GM21723 (cell line): ENCODE measurements at regions not wholly inside any gene's neighbourhood (a gene's known extent, or its start where the extent isn't known, plus 50 kb on each side); places are given as distances from the start of the nearest gene placed in this dataset.
"Not testable (repeated sequence)": the region's sequence is repeated elsewhere in the genome, so short reads cannot be mapped to it uniquely, and the experiment has no call there.

ENCODE experiments used
- ATAC-seq: cut with Tn5 transposase; IDR thresholded peaks from one replicate; pipeline ENCODE4 v1.9.1; 2021; ENCODE audit warnings: mild to moderate bottlenecking, moderate library complexity; ENCODE audit not compliant: unreplicated experiment

- no peak for ATAC-seq
These were observed 126.5 kb downstream of the VPREB1 start for GRCh38 chr22:22371031-22371541.

- no peak for ATAC-seq
These were observed 127.5 kb downstream of the VPREB1 start for GRCh38 chr22:22372086-22372485.

- ATAC-seq: no peak
These were observed 129.6 kb downstream of the VPREB1 start for GRCh38 chr22:22374163-22374562.

- no peak for ATAC-seq
These were observed 130.0 kb downstream of the VPREB1 start for GRCh38 chr22:22374579-22374978.

- no peak for ATAC-seq
These were observed 131.2 kb downstream of the VPREB1 start for GRCh38 chr22:22375576-22376351.

- ATAC-seq: no peak
These were observed 131.7 kb downstream of the VPREB1 start for GRCh38 chr22:22376352-22376706.

- ATAC-seq: not testable (repeated sequence)
These were observed 131.7 kb downstream of the ZNF280B start for GRCh38 chr22:22376884-22377283.

- ATAC-seq: no peak
These were observed 131.2 kb downstream of the ZNF280B start for GRCh38 chr22:22377335-22377734.

- ATAC-seq: no peak
These were observed 129.8 kb downstream of the ZNF280B start for GRCh38 chr22:22378446-22379415.

GRCh38 chr22:22380098-22381030 lies 128.2 kb downstream of the ZNF280B start:
- ATAC-seq: no peak

GRCh38 chr22:22381292-22381691 lies 127.2 kb downstream of the ZNF280B start:
- not testable (repeated sequence) for ATAC-seq

GRCh38 chr22:22384267-22384666 lies 124.3 kb downstream of the ZNF280B start:
- ATAC-seq: no peak

GRCh38 chr22:22384668-22385244 lies 123.8 kb downstream of the ZNF280B start:
- ATAC-seq: no peak

- ATAC-seq: no peak
These were observed 121.7 kb downstream of the ZNF280B start for GRCh38 chr22:22386602-22387385.

GRCh38 chr22:22387386-22387736 lies 121.2 kb downstream of the ZNF280B start:
- ATAC-seq: no peak

- ATAC-seq: no peak
These were observed 120.5 kb downstream of the ZNF280B start for GRCh38 chr22:22388090-22388489.

- ATAC-seq: no peak
These were observed 120.0 kb downstream of the ZNF280B start for GRCh38 chr22:22388494-22388893.

- ATAC-seq: no peak
These were observed 119.1 kb downstream of the ZNF280B start for GRCh38 chr22:22389467-22389866.

- ATAC-seq: no peak
These were observed 117.6 kb downstream of the ZNF280B start for GRCh38 chr22:22390989-22391388.

GRCh38 chr22:22391543-22391942 lies 117.0 kb downstream of the ZNF280B start:
- no peak for ATAC-seq
